ENCODE measurements at regions not wholly inside any gene's neighbourhood (a gene's known extent, or its start where the extent isn't known, plus 50 kb on each side); places are given as distances from the start of the nearest gene placed in this dataset.

DNA sequence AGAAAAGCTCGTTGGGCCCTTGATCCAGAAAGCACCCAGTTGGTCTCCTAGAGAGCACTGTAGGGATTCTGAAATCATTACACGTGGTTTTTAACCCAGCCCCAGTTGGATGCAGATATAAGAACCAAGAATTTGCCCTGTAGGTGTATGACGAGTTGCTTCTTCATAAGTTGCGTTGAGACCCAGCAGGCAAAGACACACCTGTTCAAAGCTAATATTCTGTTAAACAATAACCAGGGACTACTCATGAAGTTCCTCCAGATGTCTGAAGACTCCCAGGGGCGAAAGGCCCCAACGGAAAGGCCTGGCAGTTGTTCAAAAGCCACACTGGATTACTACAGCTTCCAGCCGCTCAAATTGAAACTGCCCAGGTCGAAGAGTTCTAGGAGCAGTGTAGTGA is 88.6 kb upstream of the HNRNPU start:
- Histone ChIP-seq H3K27ac (no peak overlapping the region), H3K27me3 (no peaks in the 10 kb centered on the region), H3K4me3 (no peak overlapping the region), H3K4me1 (no peaks in the 10 kb centered on the region), H3K9me3 (no peaks in the 10 kb centered on the region), H3K36me3 (no peaks in the 10 kb centered on the region)
- DNase-seq: no peak
- intact Hi-C loops (cut with DNase I; ENCODE audit: low total_unique reads): no loop called here
- TF ChIP-seq, protein P1, sequence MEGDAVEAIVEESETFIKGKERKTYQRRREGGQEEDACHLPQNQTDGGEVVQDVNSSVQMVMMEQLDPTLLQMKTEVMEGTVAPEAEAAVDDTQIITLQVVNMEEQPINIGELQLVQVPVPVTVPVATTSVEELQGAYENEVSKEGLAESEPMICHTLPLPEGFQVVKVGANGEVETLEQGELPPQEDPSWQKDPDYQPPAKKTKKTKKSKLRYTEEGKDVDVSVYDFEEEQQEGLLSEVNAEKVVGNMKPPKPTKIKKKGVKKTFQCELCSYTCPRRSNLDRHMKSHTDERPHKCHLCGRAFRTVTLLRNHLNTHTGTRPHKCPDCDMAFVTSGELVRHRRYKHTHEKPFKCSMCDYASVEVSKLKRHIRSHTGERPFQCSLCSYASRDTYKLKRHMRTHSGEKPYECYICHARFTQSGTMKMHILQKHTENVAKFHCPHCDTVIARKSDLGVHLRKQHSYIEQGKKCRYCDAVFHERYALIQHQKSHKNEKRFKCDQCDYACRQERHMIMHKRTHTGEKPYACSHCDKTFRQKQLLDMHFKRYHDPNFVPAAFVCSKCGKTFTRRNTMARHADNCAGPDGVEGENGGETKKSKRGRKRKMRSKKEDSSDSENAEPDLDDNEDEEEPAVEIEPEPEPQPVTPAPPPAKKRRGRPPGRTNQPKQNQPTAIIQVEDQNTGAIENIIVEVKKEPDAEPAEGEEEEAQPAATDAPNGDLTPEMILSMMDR (IDR thresholded peaks at IDR 0.05): no peak
- no peak for TF ChIP-seq POLR2A (IDR thresholded peaks at IDR 0.05)

GRCh38 chr1:244952280-244952933 is 88.1 kb upstream of the HNRNPU start:
- H3K4me3 ChIP-seq: no peak overlapping the region
- no peaks in the 10 kb centered on the region for H3K4me1 ChIP-seq
- no peak overlapping the region for H3K27ac ChIP-seq
- no peaks in the 10 kb centered on the region for H3K9me3 ChIP-seq
- intact Hi-C loops (cut with DNase I; ENCODE audit: low total_unique reads): no loop called here
- TF ChIP-seq POLR2A (IDR thresholded peaks at IDR 0.05): no peak
- TF ChIP-seq, protein P1 (IDR thresholded peaks at IDR 0.05): no peak
- no peaks in the 10 kb centered on the region for H3K27me3 ChIP-seq
- no peak for DNase-seq
- H3K36me3 ChIP-seq: no peaks in the 10 kb centered on the region

DNA sequence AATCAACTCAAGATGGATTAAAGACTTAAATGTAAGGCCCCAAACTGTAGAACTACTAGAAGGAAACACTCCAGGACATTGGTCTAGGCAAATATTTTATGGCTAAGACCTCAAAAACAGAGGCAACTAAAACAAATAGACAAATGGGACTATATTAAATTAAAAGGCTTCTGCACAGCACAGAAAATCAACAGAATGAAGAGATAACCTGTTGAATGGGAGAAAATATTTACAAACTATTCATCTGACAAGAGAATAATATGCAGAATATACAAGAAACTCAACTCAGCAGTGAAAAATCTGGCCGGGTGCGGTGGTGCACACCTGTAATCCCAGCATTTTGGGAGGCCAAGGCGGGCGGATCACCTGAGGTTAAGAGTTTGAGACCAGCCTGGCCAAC is 84.1 kb upstream of the HNRNPU start:
- H3K4me1 ChIP-seq: no peaks in the 10 kb centered on the region
- DNase-seq: no peak
- H3K9me3 ChIP-seq: no peaks in the 10 kb centered on the region
- TF ChIP-seq, protein P1 (IDR thresholded peaks at IDR 0.05): no peak
- no peak for TF ChIP-seq POLR2A (IDR thresholded peaks at IDR 0.05)
- intact Hi-C loops (cut with DNase I; ENCODE audit: low total_unique reads): no loop called here
- H3K4me3 ChIP-seq: no peak overlapping the region
- no peaks in the 10 kb centered on the region for H3K27me3 ChIP-seq
- H3K36me3 ChIP-seq: no peaks in the 10 kb centered on the region
- no peak overlapping the region for H3K27ac ChIP-seq

DNA sequence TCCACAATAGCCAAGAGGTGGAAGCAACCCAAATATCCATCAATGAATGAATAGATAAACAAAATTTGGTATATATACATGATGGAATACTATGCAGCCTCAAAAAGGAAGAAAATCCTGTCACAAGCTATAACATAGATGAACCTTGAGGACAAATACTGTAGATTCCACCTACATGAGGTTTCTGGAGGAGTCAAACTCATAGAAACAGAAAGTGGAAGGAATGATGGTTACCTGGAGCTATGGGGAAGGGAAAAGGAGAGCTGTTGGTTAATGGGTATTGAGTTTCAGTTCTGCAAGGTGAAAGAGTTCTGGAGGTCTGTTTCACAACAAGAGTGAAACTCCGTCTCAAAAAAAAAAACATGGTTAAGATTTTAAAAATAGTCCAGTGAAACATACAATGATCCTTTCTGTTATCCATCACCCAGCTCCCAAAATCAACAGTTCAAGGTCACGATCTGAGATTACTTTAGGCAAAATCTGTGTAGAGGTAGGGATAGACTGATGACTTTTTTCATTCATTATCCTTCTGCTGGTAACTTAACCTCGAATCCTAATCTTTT is 80.8 kb upstream of the HNRNPU start:
- Histone ChIP-seq H3K4me1 (no peaks in the 10 kb centered on the region), H3K27ac (no peak overlapping the region), H3K4me3 (no peak overlapping the region), H3K36me3 (no peaks in the 10 kb centered on the region), H3K27me3 (no peaks in the 10 kb centered on the region), H3K9me3 (no peaks in the 10 kb centered on the region)
- intact Hi-C loops (cut with DNase I; ENCODE audit: low total_unique reads): no loop called here
- no peak for DNase-seq
- TF ChIP-seq, protein P1 (IDR thresholded peaks at IDR 0.05): no peak
- no peak for TF ChIP-seq POLR2A (IDR thresholded peaks at IDR 0.05)

DNA sequence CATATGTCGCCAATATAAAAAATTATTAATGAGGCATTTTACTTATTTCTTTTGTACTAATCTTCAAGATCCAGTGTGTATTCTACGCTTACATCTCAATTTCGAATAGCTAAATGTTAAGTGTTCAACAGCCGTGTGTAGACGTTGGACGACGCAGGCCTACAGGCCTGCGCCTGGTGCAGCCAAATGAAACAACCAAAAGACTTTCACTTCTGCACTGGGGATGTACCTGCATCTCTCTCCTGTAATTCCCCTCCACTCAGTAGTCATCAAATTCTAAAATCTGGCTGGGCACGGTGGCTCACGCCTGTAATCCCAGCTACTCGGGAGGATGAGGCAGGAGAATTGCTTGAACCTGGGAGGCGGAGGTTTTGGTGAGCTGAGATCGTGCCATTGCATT is 76.8 kb upstream of the HNRNPU start:
- TF ChIP-seq, protein P1 (IDR thresholded peaks at IDR 0.05): no peak
- Histone ChIP-seq H3K27me3 (no peaks in the 10 kb centered on the region), H3K9me3 (no peaks in the 10 kb centered on the region), H3K4me3 (no peak overlapping the region), H3K36me3 (no peaks in the 10 kb centered on the region), H3K4me1 (no peaks in the 10 kb centered on the region), H3K27ac (no peak overlapping the region)
- no peak for DNase-seq
- intact Hi-C loops (cut with DNase I; ENCODE audit: low total_unique reads): no loop called here
